Gastroesophageal sphincter (tissue), 3 donors: ENCODE measurements at regions not wholly inside any gene's neighbourhood (a gene's known extent, or its start where the extent isn't known, plus 50 kb on each side); places are given as distances from the start of the nearest gene placed in this dataset.

ENCODE experiments used
- CTCF ChIP-seq, 4 experiments: fragments of 200-600 bp in 2 of 4; fragments of 450-650 bp in 2 of 4; sonication (generic) in 1 of 4; IDR thresholded peaks; one replicate each; pipeline ENCODE4 v1.5.1; 2017 to 2019; ENCODE audit warnings: antibody characterized with exemption in 4 of 4, mild to moderate bottlenecking in 2 of 4, moderate library complexity in 2 of 4
- EP300 ChIP-seq: sonication (generic); formaldehyde crosslinking; IDR thresholded peaks from one replicate; pipeline ENCODE4 v1.6.1; 2017; ENCODE audit warnings: antibody characterized with exemption, mild to moderate bottlenecking
- POLR2A ChIP-seq, 2 donors: fragments of 450-650 bp; IDR thresholded peaks; one replicate each; pipeline ENCODE4 v1.6.1; 2017; ENCODE audit warnings: antibody characterized with exemption in 2 of 2, mild to moderate bottlenecking in 2 of 2, moderate library complexity in 1 of 2
- POLR2AphosphoS5 ChIP-seq: sonication (generic); formaldehyde crosslinking; IDR thresholded peaks from one replicate; pipeline ENCODE4 v1.6.1; 2017; ENCODE audit warnings: antibody characterized with exemption

- TF ChIP-seq EP300 = no peak
- no peak for TF ChIP-seq CTCF (IDR thresholded peaks at IDR 0.05)
- TF ChIP-seq POLR2AphosphoS5 = no peak
- TF ChIP-seq POLR2A (IDR thresholded peaks at IDR 0.05) = no peak
Measured at GRCh38 chr16:63689068-63689467, 1432.8 kb downstream of the CDH11 start.
